GM23338 (cell line): ENCODE measurements at regions not wholly inside any gene's neighbourhood (a gene's known extent, or its start where the extent isn't known, plus 50 kb on each side); places are given as distances from the start of the nearest gene placed in this dataset.

Experiments
- ATAC-seq: fragments of 200-7000 bp; cut with Tn5 transposase; 3 replicates; pipeline ENCODE4 v1.9.1; 2020
- DNase-seq: peaks from one replicate; pipeline ENCODE4 v3.0.0-alpha.2; 2015; ENCODE audit warnings: low spot score
- H2AFZ ChIP-seq: fragments of 200-600 bp; sonication (generic); 2 replicates; pipeline ENCODE4 v1.8.0; 2016; ENCODE audit warnings: antibody characterized with exemption, mild to moderate bottlenecking, moderate library complexity
- H3F3A ChIP-seq: fragments of 200-600 bp; sonication (generic); replicated peaks from 2 replicates; pipeline ENCODE4 v1.8.0; 2017; ENCODE audit warnings: antibody characterized with exemption, mixed run types, low read depth
- H3K27ac ChIP-seq: fragments of 200-600 bp; sonication (generic); 2 replicates; pipeline ENCODE4 v1.6.1; 2016; ENCODE audit warnings: low read depth
- H3K27me3 ChIP-seq: fragments of 200-600 bp; sonication (generic); 2 replicates; pipeline ENCODE4 v1.8.0; 2016; ENCODE audit warnings: mild to moderate bottlenecking, mixed run types, moderate library complexity; ENCODE audit not compliant: insufficient read depth
- H3K36me3 ChIP-seq: fragments of 200-600 bp; sonication (generic); 2 replicates; pipeline ENCODE4 v1.8.0; 2016; ENCODE audit warnings: mild to moderate bottlenecking; ENCODE audit not compliant: insufficient read depth
- H3K4me1 ChIP-seq: fragments of 200-600 bp; sonication (generic); 2 replicates; pipeline ENCODE4 v1.8.0; 2016; ENCODE audit warnings: mild to moderate bottlenecking, moderate library complexity; ENCODE audit not compliant: insufficient read depth
- H3K4me2 ChIP-seq: fragments of 200-600 bp; sonication (generic); 2 replicates; pipeline ENCODE4 v1.7.1; 2017; ENCODE audit warnings: mixed run types
- H3K4me3 ChIP-seq: fragments of 200-600 bp; sonication (generic); 2 replicates; pipeline ENCODE4 v1.6.1; 2016; ENCODE audit warnings: mixed run types
- H3K79me2 ChIP-seq: fragments of 200-600 bp; sonication (generic); replicated peaks from 2 replicates; pipeline ENCODE4 v1.8.0; 2017; ENCODE audit warnings: mild to moderate bottlenecking; ENCODE audit not compliant: insufficient read depth
- H3K9me2 ChIP-seq: fragments of 200-600 bp; sonication (generic); 2 replicates; pipeline ENCODE4 v1.8.0; 2017; ENCODE audit not compliant: insufficient read depth
- H4K20me1 ChIP-seq: fragments of 200-600 bp; sonication (generic); replicated peaks from 2 replicates; pipeline ENCODE4 v1.8.0; 2017; ENCODE audit warnings: mild to moderate bottlenecking; ENCODE audit not compliant: insufficient read depth
- H3K27ac Mint-ChIP-seq: 2 replicates; pipeline ENCODE4 v1.8.0; 2020; ENCODE audit warnings: inconsistent platforms, mild to moderate bottlenecking, moderate library complexity, mixed read lengths
- H3K27me3 Mint-ChIP-seq: 3 replicates; pipeline ENCODE4 v1.8.0; 2022; ENCODE audit warnings: low read depth, mild to moderate bottlenecking, moderate library complexity, mixed read lengths, inconsistent platforms; ENCODE audit not compliant: insufficient read depth, poor library complexity
- H3K36me3 Mint-ChIP-seq: 3 replicates; pipeline ENCODE4 v1.8.0; 2021; ENCODE audit warnings: low read depth, mild to moderate bottlenecking, inconsistent platforms, moderate library complexity, mixed read lengths
- H3K4me1 Mint-ChIP-seq: 3 replicates; pipeline ENCODE4 v1.8.0; 2020; ENCODE audit warnings: mild to moderate bottlenecking, inconsistent platforms, mixed read lengths
- H3K4me3 Mint-ChIP-seq: 3 replicates; pipeline ENCODE4 v1.8.0; 2021; ENCODE audit warnings: moderate library complexity, mild to moderate bottlenecking, inconsistent platforms, mixed read lengths
- H3K9me3 Mint-ChIP-seq: 3 replicates; pipeline ENCODE4 v1.8.0; 2020; ENCODE audit warnings: moderate library complexity, mild to moderate bottlenecking, inconsistent platforms, mixed read lengths
- CREB1 ChIP-seq: fragments of 250-450 bp; sonication (Bioruptor Pico); IDR thresholded peaks from 2 replicates; pipeline ENCODE4 v1.5.0; 2020; ENCODE audit warnings: low read depth, mild to moderate bottlenecking, moderate library complexity
- CTCF ChIP-seq, 2 experiments: fragments of 200-600 bp in 1 of 2; sonication (generic) in 1 of 2; conservative IDR thresholded peaks; 2 replicates each; pipeline versions ENCODE4 v1.5.1 to v1.6.1; 2016 to 2017; ENCODE audit warnings: antibody characterized with exemption in 2 of 2, low read depth in 2 of 2, mild to moderate bottlenecking in 2 of 2, moderate library complexity in 1 of 2
- EZH2phosphoT487 ChIP-seq: fragments of 200-600 bp; sonication (generic); IDR thresholded peaks from one replicate; pipeline ENCODE4 v1.8.1; 2018; ENCODE audit warnings: antibody characterized with exemption; ENCODE audit not compliant: unreplicated experiment
- REST ChIP-seq: IDR thresholded peaks from one replicate; pipeline ENCODE4 v1.6.1; 2018; ENCODE audit warnings: antibody characterized with exemption; ENCODE audit not compliant: unreplicated experiment
- ZNF331 ChIP-seq: fragments of 250-450 bp; sonication (Bioruptor Pico); IDR thresholded peaks from 2 replicates; pipeline ENCODE4 v1.5.0; 2020; ENCODE audit warnings: low read depth, mild to moderate bottlenecking, moderate library complexity

DNA sequence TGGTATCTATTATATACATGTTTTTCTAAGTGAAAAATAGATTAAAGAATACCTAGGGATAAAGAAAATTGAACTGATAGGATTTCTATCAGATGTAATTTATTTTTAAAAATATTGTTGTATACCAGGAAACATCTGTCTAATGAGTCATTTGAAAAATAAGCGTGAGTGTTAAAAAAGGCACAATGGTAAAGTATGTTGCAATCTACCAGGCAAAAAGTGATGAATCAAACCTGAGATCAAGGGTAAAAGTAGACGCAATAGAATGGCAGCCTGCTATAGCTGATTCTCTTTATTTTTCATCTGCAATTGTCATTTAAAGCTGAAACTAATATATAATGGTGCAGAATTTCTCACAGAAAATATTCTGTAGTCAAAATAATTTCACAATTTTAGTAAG is 1119.6 kb downstream of the PCDH18 start:
- H4K20me1 ChIP-seq, result no peaks in the 10 kb centered on the region
- H3K4me1 Mint-ChIP-seq, result no peaks in the 10 kb centered on the region
- peaks cover 3% of the 10 kb centered on the region for H3K27me3 Mint-ChIP-seq
- H3K36me3 ChIP-seq, result no peaks in the 10 kb centered on the region
- H3K4me2 ChIP-seq, result no peak overlapping the region
- DNase-seq (no peak), ATAC-seq (no peak)
- H3K79me2 ChIP-seq, result no peaks in the 10 kb centered on the region
- no peak overlapping the region for H3K4me3 Mint-ChIP-seq
- H2AFZ ChIP-seq, result no peak overlapping the region
- H3K4me1 ChIP-seq, result no peaks in the 10 kb centered on the region
- H3K27ac Mint-ChIP-seq, result no peak overlapping the region
- TF ChIP-seq CREB1 (CRISPR knock-in tag), result no peak
- TF ChIP-seq EZH2phosphoT487, result no peak
- TF ChIP-seq ZNF331, result no peak
- H3K36me3 Mint-ChIP-seq, result no peaks in the 10 kb centered on the region
- no peak overlapping the region for H3K27ac ChIP-seq
- H3K4me3 ChIP-seq, result no peak overlapping the region
- H3K9me2 ChIP-seq, result no peaks in the 10 kb centered on the region
- H3F3A ChIP-seq, result no peaks in the 10 kb centered on the region
- no peaks in the 10 kb centered on the region for H3K9me3 Mint-ChIP-seq
- H3K27me3 ChIP-seq, result no peaks in the 10 kb centered on the region

- H3K27ac Mint-ChIP-seq, result no peak overlapping the region
- H3K27ac ChIP-seq, result no peak overlapping the region
- no peaks in the 10 kb centered on the region for H3K4me1 ChIP-seq
- no peaks in the 10 kb centered on the region for H4K20me1 ChIP-seq
- no peak overlapping the region for H2AFZ ChIP-seq
- no peak; the same call in 2 of the 3 replicates for ATAC-seq
- no peak overlapping the region for H3K4me3 Mint-ChIP-seq
- no peaks in the 10 kb centered on the region for H3F3A ChIP-seq
- H3K4me3 ChIP-seq, result no peak overlapping the region
- no peaks in the 10 kb centered on the region for H3K36me3 ChIP-seq
- H3K36me3 Mint-ChIP-seq, result peaks cover 2% of the 10 kb centered on the region; the same call in 1 of the 3 replicates
- TF ChIP-seq ZNF331 (peak; percentile 79), CTCF (conservative IDR thresholded peaks at IDR 0.05; ENCODE audit: low read depth in 2 of 2) (peak; percentile 39 to 61), REST (no peak)
- H3K9me3 Mint-ChIP-seq, result peaks cover 2% of the 10 kb centered on the region; the same call in 2 of the 3 replicates
- DNase-seq, result peak; percentile 34
- no peaks in the 10 kb centered on the region for H3K4me1 Mint-ChIP-seq
- H3K9me2 ChIP-seq, result no peaks in the 10 kb centered on the region
- peaks cover 2% of the 10 kb centered on the region for H3K27me3 Mint-ChIP-seq
- H3K27me3 ChIP-seq, result no peaks in the 10 kb centered on the region
- no peak overlapping the region for H3K4me2 ChIP-seq
- H3K79me2 ChIP-seq, result no peaks in the 10 kb centered on the region
Measured at GRCh38 chr4:136400829-136401228, 1131.5 kb downstream of the PCDH18 start.
